Neural cell (in vitro differentiated cells): ENCODE measurements at regions not wholly inside any gene's neighbourhood (a gene's known extent, or its start where the extent isn't known, plus 50 kb on each side); places are given as distances from the start of the nearest gene placed in this dataset.

Source experiments
- CTCF ChIP-seq: fragments of 450-650 bp; IDR thresholded peaks from 2 replicates; pipeline ENCODE4 v1.5.1; 2014; ENCODE audit warnings: antibody characterized with exemption, mild to moderate bottlenecking, moderate library complexity; ENCODE audit not compliant: poor library complexity, severe bottlenecking
- SMC3 ChIP-seq: fragments of 450-650 bp; conservative IDR thresholded peaks from 2 replicates; pipeline ENCODE4 v1.6.1; 2014; ENCODE audit warnings: antibody characterized with exemption, mild to moderate bottlenecking, moderate library complexity; ENCODE audit not compliant: poor library complexity
- TAF1 ChIP-seq: IDR thresholded peaks from 2 replicates; pipeline ENCODE4 v1.6.1; 2012; ENCODE audit warnings: low read depth

GRCh38 chr6:9744119-9744518, 670.8 kb downstream of the TFAP2A start:
- TF ChIP-seq CTCF, result no peak
- TF ChIP-seq SMC3, result no peak
- no peak for TF ChIP-seq TAF1
